ENCODE measurements at regions not wholly inside any gene's neighbourhood (a gene's known extent, or its start where the extent isn't known, plus 50 kb on each side); places are given as distances from the start of the nearest gene placed in this dataset.
"Not testable (repeated sequence)": the region's sequence is repeated elsewhere in the genome, so short reads cannot be mapped to it uniquely, and the experiment has no call there.

GRCh38 chr3:134729649-134730048, 65.4 kb upstream of the EPHB1 start:
- Histone ChIP-seq H3K4me1 (ENCODE audit: insufficient read depth, low read length, poor library complexity, severe bottlenecking) (no peaks in the 10 kb centered on the region), H3K9me3 (ENCODE audit: low read depth, low read length, poor library complexity, severe bottlenecking) (no peaks in the 10 kb centered on the region), H3K27ac (ENCODE audit: low read depth, low read length, poor library complexity, severe bottlenecking) (no peak overlapping the region), H3K27me3 (replicated peaks; ENCODE audit: insufficient read depth, low read depth, low read length, poor library complexity) (peaks cover 34% of the 10 kb centered on the region), H3K4me3 (ENCODE audit: low read depth, low read length, poor library complexity, severe bottlenecking) (no peak overlapping the region), H3K36me3 (ENCODE audit: insufficient read depth, low read length, poor library complexity, severe bottlenecking) (no peaks in the 10 kb centered on the region)
- CTCF ChIA-PET: no interaction called here
- no peak for DNase-seq (ENCODE audit: low spot score)
- POLR2A ChIA-PET (ENCODE audit: low non-redundant PET): no interaction called here
- no TSS peak for BruUV-seq (replicated peaks)
- intact Hi-C loops (cut with micrococcal nuclease; ENCODE audit: unreplicated experiment): no loop called here
- TF ChIP-seq EZH2 (IDR thresholded peaks at IDR 0.05; ENCODE audit: borderline replicate concordance, low read depth, low read length, poor library complexity, severe bottlenecking): no peak
- no peak for TF ChIP-seq CTCF (conservative IDR thresholded peaks at IDR 0.05; ENCODE audit: low read depth, low read length)

GRCh38 chr3:134737516-134737915, 57.5 kb upstream of the EPHB1 start:
- Histone ChIP-seq H3K36me3 (ENCODE audit: insufficient read depth, low read length, poor library complexity, severe bottlenecking) (no peaks in the 10 kb centered on the region), H3K4me1 (ENCODE audit: insufficient read depth, low read length, poor library complexity, severe bottlenecking) (no peaks in the 10 kb centered on the region), H3K27me3 (replicated peaks; ENCODE audit: insufficient read depth, low read depth, low read length, poor library complexity) (peaks cover 32% of the 10 kb centered on the region), H3K27ac (ENCODE audit: low read depth, low read length, poor library complexity, severe bottlenecking) (no peak overlapping the region), H3K4me3 (ENCODE audit: low read depth, low read length, poor library complexity, severe bottlenecking) (no peak overlapping the region), H3K9me3 (ENCODE audit: low read depth, low read length, poor library complexity, severe bottlenecking) (no peaks in the 10 kb centered on the region)
- intact Hi-C loops (cut with micrococcal nuclease; ENCODE audit: unreplicated experiment): no loop called here
- CTCF ChIA-PET: no interaction called here
- BruUV-seq (replicated peaks): no TSS peak
- POLR2A ChIA-PET (ENCODE audit: low non-redundant PET): no interaction called here
- TF ChIP-seq CTCF (conservative IDR thresholded peaks at IDR 0.05; ENCODE audit: low read depth, low read length) (no peak), EZH2 (IDR thresholded peaks at IDR 0.05; ENCODE audit: borderline replicate concordance, low read depth, low read length, poor library complexity, severe bottlenecking) (no peak)
- DNase-seq (ENCODE audit: low spot score): no peak

- intact Hi-C loops (cut with micrococcal nuclease; ENCODE audit: unreplicated experiment); POLR2A ChIA-PET (ENCODE audit: low non-redundant PET); H3K4me3 ChIP-seq (ENCODE audit: low read depth, low read length, poor library complexity, severe bottlenecking); H3K4me1 ChIP-seq (ENCODE audit: insufficient read depth, low read length, poor library complexity, severe bottlenecking); H3K36me3 ChIP-seq (ENCODE audit: insufficient read depth, low read length, poor library complexity, severe bottlenecking); CTCF ChIA-PET; DNase-seq (ENCODE audit: low spot score); H3K9me3 ChIP-seq (ENCODE audit: low read depth, low read length, poor library complexity, severe bottlenecking); H3K27ac ChIP-seq (ENCODE audit: low read depth, low read length, poor library complexity, severe bottlenecking); BruUV-seq (replicated peaks): not testable (repeated sequence)
- peaks cover 20% of the 10 kb centered on the region for H3K27me3 ChIP-seq (replicated peaks; ENCODE audit: insufficient read depth, low read depth, low read length, poor library complexity)
Measured at GRCh38 chr3:134740077-134740476, 55.0 kb upstream of the EPHB1 start.

- Histone ChIP-seq H3K9me3 (ENCODE audit: low read depth, low read length, poor library complexity, severe bottlenecking) (no peaks in the 10 kb centered on the region), H3K4me1 (ENCODE audit: insufficient read depth, low read length, poor library complexity, severe bottlenecking) (no peaks in the 10 kb centered on the region), H3K4me3 (ENCODE audit: low read depth, low read length, poor library complexity, severe bottlenecking) (no peak overlapping the region), H3K27ac (ENCODE audit: low read depth, low read length, poor library complexity, severe bottlenecking) (no peak overlapping the region), H3K27me3 (replicated peaks; ENCODE audit: insufficient read depth, low read depth, low read length, poor library complexity) (peaks cover 4% of the 10 kb centered on the region), H3K36me3 (ENCODE audit: insufficient read depth, low read length, poor library complexity, severe bottlenecking) (no peaks in the 10 kb centered on the region)
- TF ChIP-seq CTCF (conservative IDR thresholded peaks at IDR 0.05; ENCODE audit: low read depth, low read length) (no peak), EZH2 (IDR thresholded peaks at IDR 0.05; ENCODE audit: borderline replicate concordance, low read depth, low read length, poor library complexity, severe bottlenecking) (no peak)
- CTCF ChIA-PET: no interaction called here
- DNase-seq (ENCODE audit: low spot score): no peak
- no TSS peak for BruUV-seq (replicated peaks)
- POLR2A ChIA-PET (ENCODE audit: low non-redundant PET): no interaction called here
- intact Hi-C loops (cut with micrococcal nuclease; ENCODE audit: unreplicated experiment): no loop called here
Measured at GRCh38 chr3:134742202-134742601, 52.9 kb upstream of the EPHB1 start.

Measured in A673 (cell line).